ENCODE measurements at regions not wholly inside any gene's neighbourhood (a gene's known extent, or its start where the extent isn't known, plus 50 kb on each side); places are given as distances from the start of the nearest gene placed in this dataset.
A peak's percentile ranks its signal among the peaks of the same experiment; 100 is the strongest.
"Not testable (repeated sequence)": the region's sequence is repeated elsewhere in the genome, so short reads cannot be mapped to it uniquely, and the experiment has no call there.

DNA sequence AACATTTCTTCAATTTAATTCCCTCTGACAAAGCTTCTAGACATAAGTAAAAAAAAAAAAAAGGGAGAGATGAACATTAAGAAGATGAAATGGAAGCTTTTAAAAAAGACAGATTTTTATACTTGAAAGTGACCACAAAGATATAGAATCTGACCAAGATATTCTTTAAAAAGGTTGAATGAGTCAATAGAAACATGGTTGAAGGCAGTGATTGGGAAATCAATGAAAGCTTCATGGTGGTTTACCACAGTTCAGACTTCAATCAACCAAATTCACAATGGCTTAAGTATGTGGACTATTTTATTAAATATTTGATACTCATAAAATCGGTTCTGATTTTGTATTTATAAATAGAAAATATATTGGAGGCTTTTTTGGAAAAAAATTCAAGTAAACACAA is 248.4 kb upstream of the HSF2 start:
- Histone ChIP-seq H3K27ac (no peak overlapping the region), H3K4me3 (no peak overlapping the region)

DNA sequence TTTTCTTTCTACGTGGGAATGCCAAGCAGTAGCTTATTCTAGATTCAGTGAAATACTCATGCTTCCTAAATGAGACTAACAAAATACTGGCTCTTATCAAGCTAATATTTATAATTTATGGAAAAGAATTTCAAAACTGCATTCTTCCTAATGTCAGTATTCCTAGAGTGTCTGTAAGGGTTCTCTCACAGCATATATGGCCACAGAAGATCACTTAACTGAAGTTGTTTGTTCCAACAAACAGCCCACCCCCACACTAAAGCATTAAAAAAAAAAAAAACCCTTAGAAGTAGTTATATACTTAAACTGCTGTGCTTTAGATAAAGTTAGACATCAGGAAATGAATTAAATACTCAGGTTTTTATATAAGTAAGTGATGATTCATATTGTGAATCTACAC is 247.7 kb upstream of the HSF2 start:
- no peak overlapping the region for H3K4me3 ChIP-seq
- no peak overlapping the region for H3K27ac ChIP-seq

DNA sequence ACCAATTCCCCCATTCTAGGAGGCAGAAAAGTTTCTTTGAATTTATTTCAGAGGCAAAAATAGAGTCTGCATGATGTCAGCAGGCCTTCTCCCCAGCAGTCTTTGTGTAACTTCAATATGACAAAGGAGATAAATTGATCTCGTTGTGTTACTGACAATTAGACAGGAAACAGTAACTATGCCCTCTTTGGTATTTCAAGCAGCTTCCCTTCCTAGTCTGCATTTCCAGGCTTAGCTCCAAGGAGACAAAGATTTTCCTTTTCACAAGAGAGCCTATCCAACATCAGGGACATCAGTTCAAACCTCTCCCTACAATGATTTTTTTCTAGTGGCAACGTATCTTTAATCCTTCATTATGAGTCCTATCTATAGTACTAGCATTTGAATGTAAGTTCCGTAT is 245.9 kb upstream of the HSF2 start:
- H3K4me3 ChIP-seq = no peak overlapping the region
- no peak overlapping the region for H3K27ac ChIP-seq

DNA sequence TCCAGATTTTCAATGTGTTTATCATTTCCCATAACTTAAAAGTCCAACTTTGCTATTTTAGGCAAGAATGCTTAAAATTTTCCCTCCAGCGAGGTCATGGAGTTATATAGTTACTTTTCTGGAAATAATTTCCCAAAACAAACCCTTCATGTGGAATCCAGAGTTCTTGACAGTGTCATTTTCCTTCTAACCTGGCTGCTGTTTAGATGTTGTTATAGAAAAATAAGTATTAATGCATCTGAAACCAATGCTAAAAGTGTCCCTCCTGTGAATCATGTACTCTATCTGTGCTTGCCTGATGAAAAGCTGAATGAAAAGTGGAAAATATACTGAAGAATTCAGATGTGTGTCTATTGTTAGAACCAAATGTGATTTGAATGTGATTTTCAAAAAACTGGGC is 245.3 kb upstream of the HSF2 start:
- no peak overlapping the region for H3K4me3 ChIP-seq
- H3K27ac ChIP-seq = peak overlapping the region in 1 of 21 experiments; percentile 1

DNA sequence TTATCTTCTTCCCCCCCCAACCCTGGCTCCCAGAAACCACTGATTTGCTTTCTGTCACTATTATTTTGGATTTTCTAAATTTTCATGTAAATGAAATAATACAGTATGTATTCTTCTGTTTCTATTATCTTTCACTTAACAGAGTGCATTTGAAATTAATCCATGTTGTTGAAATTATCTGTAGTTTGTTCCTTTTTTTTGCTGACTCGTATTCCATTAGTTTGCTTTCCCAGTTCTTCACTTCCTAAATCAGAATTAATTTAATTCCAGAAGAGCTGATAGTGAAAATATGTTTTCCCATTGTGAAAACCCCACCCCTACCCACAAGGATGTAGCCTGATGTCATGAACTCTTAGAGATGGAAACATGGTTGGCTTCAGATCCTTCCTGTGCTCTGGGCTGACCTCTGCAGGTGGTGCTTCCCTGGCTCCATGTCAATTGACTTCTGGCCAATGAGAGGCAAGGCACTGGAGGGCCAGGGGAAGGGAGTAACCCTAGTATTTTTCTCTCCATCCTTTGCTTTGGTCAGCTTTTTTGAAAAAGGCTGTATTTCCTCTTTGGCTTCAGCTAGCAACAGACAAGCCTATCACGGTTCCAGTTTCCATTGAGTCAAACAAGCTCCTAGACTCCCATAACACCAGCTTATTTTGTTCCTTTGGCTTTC is 244.4 kb upstream of the HSF2 start:
- H3K4me3 ChIP-seq = no peak overlapping the region
- H3K27ac ChIP-seq = no peak overlapping the region

DNA sequence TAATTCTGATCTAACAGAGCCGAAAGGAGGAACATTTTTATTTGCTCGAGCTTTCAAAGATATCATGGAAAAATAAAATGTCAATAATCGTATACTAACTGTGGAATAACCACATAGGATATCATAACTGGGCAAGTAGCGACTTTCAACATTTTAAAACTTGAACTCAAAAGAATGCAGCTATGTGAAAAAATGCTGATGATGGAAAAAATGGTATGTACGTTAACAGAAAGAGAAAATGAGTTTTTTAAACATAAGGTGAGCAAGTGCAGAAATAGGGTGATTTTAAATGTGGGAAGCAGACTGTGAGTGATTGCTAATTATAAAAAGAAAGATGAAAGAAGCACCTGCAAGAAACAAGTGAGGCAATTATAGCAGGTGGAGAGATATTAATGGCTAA is 238.3 kb upstream of the HSF2 start:
- no peak overlapping the region for H3K4me3 ChIP-seq
- no peak overlapping the region for H3K27ac ChIP-seq

DNA sequence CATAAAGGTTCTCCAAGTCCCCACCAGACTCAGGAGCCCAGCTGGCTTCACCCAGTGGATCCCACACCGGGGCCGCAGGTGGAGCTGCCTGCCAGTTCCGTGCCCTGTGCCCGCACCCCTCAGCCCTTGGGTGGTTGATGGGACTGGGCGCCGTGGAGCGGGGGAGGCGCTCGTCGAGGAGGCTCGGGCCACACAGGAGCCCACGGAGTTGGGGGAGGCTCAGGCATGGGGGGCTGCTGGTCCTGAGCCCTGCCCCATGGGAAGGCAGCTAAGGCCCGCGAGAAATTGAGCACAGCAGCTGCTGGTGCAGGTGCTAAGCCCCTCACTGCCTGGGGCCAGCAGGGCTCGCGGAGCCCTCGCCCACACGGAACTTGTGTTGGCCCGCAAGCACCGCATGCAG is 234.4 kb upstream of the HSF2 start:
- H3K27ac ChIP-seq = no peak overlapping the region

DNA sequence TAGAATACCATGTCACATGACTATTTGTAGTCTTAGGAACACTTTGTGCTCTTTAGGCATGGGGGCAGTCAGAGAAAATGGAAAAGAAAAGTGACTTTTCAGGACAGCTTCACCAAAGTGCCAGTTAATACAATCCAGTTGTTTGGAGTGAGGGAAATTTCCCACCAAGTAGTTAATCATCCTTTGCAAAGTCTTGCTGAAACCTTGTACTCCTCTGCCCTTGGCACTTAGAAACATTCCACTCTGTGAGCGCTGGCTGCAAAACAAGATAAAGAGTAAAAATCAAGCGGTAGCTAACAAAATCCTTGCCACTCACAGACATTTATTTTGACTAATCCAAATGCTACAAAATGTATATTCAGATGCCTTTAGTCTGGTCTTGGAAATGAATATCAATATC is 229.2 kb upstream of the HSF2 start:
- H3K27ac ChIP-seq = no peak overlapping the region

More for the DNA sequence above, 234.4 kb upstream of the HSF2 start:
- no peak overlapping the region for H3K4me3 ChIP-seq

DNA sequence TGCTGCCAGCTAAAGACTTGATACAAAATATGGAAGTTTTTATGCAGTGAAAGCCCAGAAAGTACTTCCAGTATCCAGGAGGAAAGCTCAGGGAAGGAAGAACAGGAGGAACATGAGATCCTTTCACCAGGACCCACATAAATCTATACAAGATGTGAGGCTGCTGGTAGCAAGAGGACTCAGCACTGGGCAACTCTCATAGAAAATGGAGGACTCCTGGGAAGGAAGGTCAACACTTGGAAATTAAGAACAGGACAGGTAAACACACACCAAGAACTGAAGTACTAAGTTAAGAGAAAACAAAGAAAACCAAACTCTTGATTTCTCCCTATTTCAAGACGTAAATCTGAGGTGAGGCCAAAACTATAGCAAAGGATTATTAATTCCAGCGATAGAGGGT is 220.5 kb upstream of the HSF2 start:
- no peak overlapping the region for H3K27ac ChIP-seq

More for the DNA sequence above, 229.2 kb upstream of the HSF2 start:
- no peak overlapping the region for H3K4me3 ChIP-seq

DNA sequence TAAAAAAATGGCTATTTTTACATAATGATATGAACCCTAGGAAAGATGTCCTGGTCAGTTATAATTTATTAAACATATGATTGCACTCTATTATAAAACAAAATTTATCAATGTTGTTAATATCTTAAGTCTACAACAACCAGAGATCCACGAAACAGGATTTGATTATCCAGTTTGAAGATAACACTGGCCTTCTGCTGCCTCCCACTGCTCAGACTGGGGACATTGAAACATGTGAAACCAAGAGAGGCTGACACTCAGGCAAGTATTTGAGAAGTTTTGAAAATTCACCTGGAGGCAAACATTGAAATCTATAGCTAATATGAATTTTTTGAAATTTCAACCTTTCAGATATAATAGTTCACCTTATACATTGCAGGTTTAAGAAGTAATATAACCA is 219.3 kb upstream of the HSF2 start:
- H3K4me3 ChIP-seq = no peak overlapping the region
- H3K27ac ChIP-seq = no peak overlapping the region

More for the DNA sequence above, 220.5 kb upstream of the HSF2 start:
- no peak overlapping the region for H3K4me3 ChIP-seq

DNA sequence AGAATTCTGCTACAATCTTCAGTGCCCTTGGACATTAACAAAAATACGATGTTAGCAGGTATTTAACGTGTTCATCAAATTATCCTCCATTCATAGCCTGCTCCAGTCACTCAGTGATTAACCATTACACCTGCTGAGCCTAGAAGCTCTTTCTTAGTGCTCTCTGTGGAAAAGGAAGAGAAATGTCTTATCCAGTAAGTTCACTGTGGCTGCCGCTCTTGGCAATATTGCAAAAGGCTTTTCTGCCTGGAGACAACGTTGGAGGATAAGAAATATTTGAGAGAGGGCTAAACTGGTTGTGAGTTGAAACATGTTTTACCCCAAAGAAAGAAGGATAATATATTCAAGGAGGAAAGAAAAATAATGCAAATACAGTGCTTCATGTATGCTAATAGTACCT is 217.4 kb upstream of the HSF2 start:
- H3K4me3 ChIP-seq = no peak overlapping the region
- H3K27ac ChIP-seq = no peak overlapping the region

DNA sequence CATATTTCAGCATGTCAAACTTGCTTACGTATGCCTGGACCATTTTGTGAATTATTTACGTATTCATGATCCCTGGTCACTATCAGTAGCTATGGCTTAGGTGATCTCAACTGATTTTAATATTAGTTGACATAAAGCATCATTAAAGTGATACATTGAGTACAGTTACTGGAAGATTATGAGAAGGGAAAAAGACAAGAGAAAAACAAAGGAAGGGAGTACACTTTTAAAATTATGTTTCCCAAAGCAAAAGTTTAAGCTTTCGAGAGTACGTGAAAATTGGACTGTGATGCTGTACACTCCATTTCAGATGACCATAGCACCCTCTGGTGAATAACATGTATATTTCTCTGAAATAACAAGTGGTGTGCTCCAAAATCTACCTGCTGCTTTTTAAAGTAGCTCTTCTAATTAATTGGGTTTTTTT is 215.0 kb upstream of the HSF2 start:
- H3K27ac ChIP-seq = no peak overlapping the region
- H3K4me3 ChIP-seq = no peak overlapping the region

DNA sequence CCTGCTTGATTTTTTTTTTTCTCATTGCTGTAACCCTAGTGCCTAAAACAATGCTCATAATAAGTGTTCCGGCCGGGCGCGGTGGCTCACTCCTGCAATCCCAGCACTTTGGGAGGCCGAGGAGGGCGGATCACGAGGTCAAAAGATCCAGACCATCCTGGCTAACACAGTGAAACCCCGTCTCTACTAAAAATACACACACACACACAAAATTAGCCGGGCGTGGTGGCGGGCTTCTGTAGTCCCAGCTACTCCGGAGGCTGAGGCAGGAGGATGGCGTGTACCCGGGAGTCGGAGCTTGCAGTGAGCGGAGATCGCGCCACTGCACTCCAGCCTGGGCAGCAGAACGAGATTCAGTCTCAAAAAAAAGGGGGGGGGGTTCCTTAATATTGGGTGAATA is 214.0 kb upstream of the HSF2 start:
- H3K27ac ChIP-seq, H3K4me3 ChIP-seq: not testable (repeated sequence)

DNA sequence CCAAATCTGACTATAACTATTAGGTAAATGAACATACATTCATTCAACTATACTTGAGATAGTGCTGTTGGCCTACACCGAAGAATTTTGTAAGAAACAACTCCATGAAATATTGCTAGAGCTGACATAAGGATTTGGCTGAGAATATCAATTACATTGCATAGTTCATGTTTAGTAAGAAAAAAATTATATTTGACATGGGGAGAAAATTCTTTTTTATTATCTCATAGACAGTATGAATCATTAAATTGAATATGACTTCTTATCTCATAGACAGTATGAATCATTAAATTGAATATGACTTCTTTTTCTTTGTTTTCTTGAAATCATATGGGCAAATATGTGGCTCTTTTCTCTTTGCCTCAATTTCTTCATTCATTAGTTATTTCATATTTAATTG is 212.3 kb upstream of the HSF2 start:
- H3K4me3 ChIP-seq = no peak overlapping the region

DNA sequence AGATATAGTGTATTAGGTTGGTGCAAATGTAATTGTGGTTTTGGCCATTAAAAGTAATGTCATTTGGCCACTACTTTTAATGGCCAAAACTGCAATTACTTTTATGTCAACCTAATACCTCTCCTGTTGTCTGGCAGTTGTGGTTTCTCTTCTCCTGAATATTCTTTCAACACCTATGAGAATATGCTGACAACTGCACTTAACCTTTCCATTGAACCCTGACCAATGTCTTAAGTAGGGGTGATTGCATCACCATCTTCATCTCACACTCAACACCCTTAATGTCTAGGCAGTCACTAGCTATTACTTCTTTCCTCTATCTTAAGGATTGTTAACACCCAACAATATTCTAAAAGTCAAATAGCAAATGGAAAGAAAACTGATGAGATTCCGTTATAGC is 200.5 kb upstream of the HSF2 start:
- Histone ChIP-seq H3K27ac (no peak overlapping the region), H3K4me3 (no peak overlapping the region)

More for the DNA sequence above, 212.3 kb upstream of the HSF2 start:
- no peak overlapping the region for H3K27ac ChIP-seq

DNA sequence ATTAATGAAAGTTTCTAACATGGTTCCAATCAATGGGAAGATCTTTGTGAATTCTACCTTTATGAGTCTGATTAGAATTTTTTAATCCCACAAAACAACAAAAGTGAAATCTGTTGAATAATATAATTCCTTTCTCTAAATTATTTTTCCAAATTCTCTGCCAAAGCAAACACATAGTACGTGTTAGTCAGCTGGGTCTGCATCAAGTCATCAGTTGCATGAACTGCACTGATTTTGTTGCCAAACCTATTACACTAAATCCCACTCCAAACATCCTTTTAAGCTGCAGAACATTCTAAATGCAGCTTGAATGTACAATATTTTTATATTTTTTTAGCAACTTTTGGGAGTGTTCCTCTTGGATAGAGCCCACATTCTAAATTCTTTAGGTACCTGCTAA is 199.0 kb upstream of the HSF2 start:
- H3K27ac ChIP-seq = no peak overlapping the region

DNA sequence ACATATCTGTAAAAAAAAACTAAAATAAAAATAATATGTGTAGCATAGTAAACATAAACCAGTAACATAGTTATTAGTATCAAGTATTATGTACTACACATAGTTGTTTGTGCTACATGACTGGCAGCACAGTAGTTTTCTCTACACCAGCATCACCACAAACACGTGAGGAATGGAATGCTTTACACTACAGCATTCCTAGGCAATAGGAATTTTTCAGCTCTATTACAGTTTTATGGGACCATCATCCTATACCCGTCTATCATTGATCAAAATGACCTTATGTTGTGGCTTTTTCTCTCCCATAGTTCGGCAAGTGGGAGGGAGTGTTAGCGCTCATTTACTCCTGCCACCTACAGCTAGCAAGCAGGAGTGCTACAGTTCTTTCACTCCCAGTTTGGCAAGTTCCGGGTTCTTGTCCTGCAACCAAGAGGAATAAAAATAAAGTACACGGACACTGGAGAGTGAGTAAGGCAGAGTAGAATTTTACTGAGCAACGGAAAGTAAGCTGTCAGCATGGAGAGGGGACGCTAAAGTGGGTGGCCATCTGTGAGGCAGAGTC is 196.8 kb upstream of the HSF2 start:
- Histone ChIP-seq H3K27ac (no peak overlapping the region), H3K4me3 (no peak overlapping the region)

More for the DNA sequence above, 199.0 kb upstream of the HSF2 start:
- no peak overlapping the region for H3K4me3 ChIP-seq

DNA sequence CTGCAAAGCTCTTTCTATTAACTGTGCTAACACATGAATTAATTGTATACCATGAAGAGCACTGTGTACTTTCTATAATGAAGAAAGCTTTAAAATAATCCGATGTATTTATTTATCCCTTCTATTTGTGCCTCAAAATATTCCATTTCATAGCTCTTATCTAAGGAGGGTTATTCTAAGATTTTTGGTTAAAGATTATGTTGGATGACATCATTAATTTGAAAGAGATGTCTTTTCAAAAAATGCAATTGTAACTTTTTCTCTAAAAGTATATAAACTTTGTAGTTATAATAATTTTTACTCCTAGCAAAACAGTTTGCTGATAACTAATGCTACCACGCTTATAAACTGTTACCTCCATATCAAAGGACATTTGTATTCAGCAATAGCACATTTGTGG is 192.4 kb upstream of the HSF2 start:
- H3K4me3 ChIP-seq = no peak overlapping the region
- H3K27ac ChIP-seq = no peak overlapping the region

DNA sequence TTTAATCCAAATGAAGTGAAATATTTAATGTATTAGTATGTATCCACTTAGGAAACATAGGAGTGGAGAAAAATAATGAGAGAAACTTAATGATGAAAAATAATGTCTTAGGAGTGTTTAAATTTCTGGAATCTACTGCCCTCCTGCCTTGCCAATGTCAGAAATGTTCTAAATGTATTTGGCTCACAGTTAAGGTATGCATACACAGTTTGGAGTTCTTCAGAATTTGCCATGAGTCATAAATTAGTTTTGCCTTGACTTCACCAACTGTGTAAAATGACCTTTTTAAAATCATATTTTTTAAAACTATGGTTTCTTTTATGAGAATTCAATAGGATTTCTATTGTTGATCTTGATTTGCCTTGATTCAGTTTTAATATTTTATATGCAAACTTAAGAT is 191.7 kb upstream of the HSF2 start:
- H3K27ac ChIP-seq = no peak overlapping the region
- H3K4me3 ChIP-seq = no peak overlapping the region

DNA sequence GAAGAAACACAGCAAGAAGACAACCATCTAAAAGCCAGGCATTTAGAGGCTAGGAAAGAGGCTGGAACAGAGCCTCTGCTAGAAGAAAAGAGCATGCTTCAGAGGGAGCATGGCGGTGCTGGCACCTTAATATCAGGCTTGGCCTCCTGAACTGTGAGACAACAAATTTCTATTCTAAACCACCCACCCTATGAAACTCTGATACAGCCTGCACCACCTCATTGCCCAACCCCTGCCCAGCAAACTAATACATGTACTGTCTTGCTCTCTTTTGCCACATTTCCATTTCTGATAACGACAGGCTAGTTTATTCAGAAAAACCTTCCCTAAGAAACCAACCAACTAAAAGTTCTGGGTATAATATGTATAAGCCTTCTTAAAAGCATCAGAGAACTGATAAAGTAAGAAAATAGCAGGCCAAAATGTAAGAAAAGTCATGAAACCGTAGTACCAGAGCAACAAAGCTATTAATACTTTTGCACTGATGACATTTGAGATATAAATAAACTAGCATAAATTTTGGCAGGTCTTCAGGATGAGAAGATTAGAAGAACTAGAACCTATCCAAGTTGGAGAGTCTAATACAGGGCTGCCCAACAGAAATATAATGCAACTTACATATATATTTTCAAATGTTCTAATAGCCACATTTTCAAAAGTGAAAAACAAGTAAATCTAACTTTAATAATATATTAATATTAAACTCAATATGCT is 184.7 kb upstream of the HSF2 start:
- Histone ChIP-seq H3K27ac (peak overlapping the region in 2 of 21 experiments; percentile 8 to 37), H3K4me3 (no peak overlapping the region)

DNA sequence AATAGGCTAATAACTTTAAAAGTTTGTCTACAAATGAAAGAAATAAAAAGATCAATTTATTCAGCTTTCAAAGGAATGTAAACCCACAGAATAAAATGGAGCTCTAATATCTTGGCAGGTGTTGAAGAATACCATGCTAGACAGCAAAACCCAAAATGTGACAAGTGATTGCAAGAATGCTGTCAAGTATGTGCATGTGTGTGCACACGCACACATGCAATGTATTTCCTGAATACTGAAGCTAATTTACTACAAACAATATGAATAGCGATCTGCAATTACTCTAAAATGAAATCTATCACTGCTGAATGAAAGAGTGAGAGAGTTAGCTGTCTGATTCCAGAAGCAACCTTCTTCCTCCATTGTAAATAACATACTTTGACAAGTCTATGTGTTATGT is 179.2 kb upstream of the HSF2 start:
- H3K4me3 ChIP-seq = no peak overlapping the region
- H3K27ac ChIP-seq = no peak overlapping the region

Measured in skin epidermis (tissue), 12 donors.